Suprapubic skin (tissue), 4 donors: ENCODE measurements at regions not wholly inside any gene's neighbourhood (a gene's known extent, or its start where the extent isn't known, plus 50 kb on each side); places are given as distances from the start of the nearest gene placed in this dataset.

Experiments
- DNase-seq, 2 donors: peaks; one replicate each; pipeline ENCODE4 v3.0.0-alpha.2; 2019; ENCODE audit warnings: low spot score in 2 of 2
- H3K27ac ChIP-seq: fragments of 200-600 bp; sonication (generic); one replicate; pipeline ENCODE4 v1.5.1; 2019
- H3K27me3 ChIP-seq: fragments of 200-600 bp; sonication (generic); one replicate; pipeline ENCODE4 v1.5.1; 2019
- H3K36me3 ChIP-seq: fragments of 200-600 bp; sonication (generic); one replicate; pipeline ENCODE4 v1.5.1; 2019
- H3K4me1 ChIP-seq: fragments of 200-600 bp; sonication (generic); one replicate; pipeline ENCODE4 v1.5.1; 2019
- H3K4me3 ChIP-seq: fragments of 200-600 bp; sonication (generic); one replicate; pipeline ENCODE4 v1.5.1; 2019; ENCODE audit warnings: mild to moderate bottlenecking
- H3K9me3 ChIP-seq: fragments of 200-600 bp; sonication (generic); one replicate; pipeline ENCODE4 v1.5.1; 2019
- EP300 ChIP-seq: sonication (generic); formaldehyde crosslinking; IDR thresholded peaks from one replicate; pipeline ENCODE4 v1.6.1; 2017; ENCODE audit warnings: antibody characterized with exemption
- POLR2A ChIP-seq, 2 donors: fragments of 450-650 bp; IDR thresholded peaks; one replicate each; pipeline ENCODE4 v1.6.1; 2017; ENCODE audit warnings: antibody characterized with exemption in 2 of 2, mild to moderate bottlenecking in 2 of 2, moderate library complexity in 2 of 2
- POLR2AphosphoS5 ChIP-seq, 3 donors: sonication (generic); formaldehyde crosslinking; IDR thresholded peaks; one replicate each; pipeline ENCODE4 v1.6.1; 2017; ENCODE audit warnings: antibody characterized with exemption in 3 of 3
- WGBS: methylation state at CpG from one replicate; pipeline ENCODE4 v1.1.5; 2018; 5-methylcytosine and 5-hydroxymethylcytosine counted together
- TF ChIP-seq, protein P1 (sequence below), 2 donors: fragments of 200-600 bp in 1 of 2; fragments of 450-650 bp in 1 of 2; sonication (generic) in 1 of 2; IDR thresholded peaks; one replicate each; pipeline ENCODE4 v1.5.1; 2016 to 2019; ENCODE audit warnings: antibody characterized with exemption in 2 of 2, mild to moderate bottlenecking in 1 of 2, moderate library complexity in 1 of 2

DNA sequence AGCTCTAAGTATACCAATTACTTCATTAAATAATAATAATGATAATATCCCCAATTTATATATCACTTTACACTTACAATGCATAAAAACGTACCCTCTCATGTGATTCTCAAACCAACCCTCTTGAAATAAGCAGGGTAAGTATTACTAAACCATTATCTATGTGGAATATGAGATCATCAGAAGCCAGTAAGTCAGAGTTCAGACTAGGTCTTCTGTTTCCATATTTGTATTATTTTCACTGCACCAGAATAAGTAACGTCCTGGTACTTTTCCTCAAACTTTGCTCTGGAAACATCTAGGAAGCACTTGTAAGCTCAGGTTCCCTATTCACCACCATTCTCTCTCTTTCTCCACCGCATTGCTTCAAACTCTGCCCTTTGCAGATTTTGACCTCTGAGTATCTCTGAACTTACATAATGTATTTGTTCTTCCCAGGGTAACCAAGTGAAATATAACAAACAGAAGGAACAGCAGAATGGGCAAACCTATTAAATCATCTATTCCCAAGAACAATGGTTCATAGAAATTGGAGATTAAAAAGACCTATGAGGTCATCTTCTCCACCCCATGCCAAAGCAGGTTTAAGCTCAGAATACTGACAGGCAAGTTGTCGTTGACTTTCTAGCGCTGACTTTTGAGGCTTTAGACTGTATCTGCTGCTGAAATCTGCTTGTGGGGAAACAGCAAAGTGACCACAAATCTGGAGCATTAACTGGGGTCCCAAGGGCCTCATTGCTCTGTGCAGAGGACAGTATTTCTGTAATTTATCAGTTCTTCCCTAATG, 161.3 kb upstream of the FAR2 start:
- H3K4me1 ChIP-seq = no peaks in the 10 kb centered on the region
- whole genome bisulfite sequencing = 78% methylated on average over 5 of the region's 5 CpGs
- no peaks in the 10 kb centered on the region for H3K36me3 ChIP-seq
- no peak for DNase-seq
- TF ChIP-seq EP300 (no peak), POLR2A (IDR thresholded peaks at IDR 0.05) (no peak), POLR2AphosphoS5 (IDR thresholded peaks at IDR 0.05) (no peak)
- TF ChIP-seq, protein P1, sequence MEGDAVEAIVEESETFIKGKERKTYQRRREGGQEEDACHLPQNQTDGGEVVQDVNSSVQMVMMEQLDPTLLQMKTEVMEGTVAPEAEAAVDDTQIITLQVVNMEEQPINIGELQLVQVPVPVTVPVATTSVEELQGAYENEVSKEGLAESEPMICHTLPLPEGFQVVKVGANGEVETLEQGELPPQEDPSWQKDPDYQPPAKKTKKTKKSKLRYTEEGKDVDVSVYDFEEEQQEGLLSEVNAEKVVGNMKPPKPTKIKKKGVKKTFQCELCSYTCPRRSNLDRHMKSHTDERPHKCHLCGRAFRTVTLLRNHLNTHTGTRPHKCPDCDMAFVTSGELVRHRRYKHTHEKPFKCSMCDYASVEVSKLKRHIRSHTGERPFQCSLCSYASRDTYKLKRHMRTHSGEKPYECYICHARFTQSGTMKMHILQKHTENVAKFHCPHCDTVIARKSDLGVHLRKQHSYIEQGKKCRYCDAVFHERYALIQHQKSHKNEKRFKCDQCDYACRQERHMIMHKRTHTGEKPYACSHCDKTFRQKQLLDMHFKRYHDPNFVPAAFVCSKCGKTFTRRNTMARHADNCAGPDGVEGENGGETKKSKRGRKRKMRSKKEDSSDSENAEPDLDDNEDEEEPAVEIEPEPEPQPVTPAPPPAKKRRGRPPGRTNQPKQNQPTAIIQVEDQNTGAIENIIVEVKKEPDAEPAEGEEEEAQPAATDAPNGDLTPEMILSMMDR (IDR thresholded peaks at IDR 0.05) = no peak
- no peaks in the 10 kb centered on the region for H3K9me3 ChIP-seq
- no peak overlapping the region for H3K27ac ChIP-seq
- H3K27me3 ChIP-seq = no peaks in the 10 kb centered on the region
- H3K4me3 ChIP-seq = no peak overlapping the region

DNA sequence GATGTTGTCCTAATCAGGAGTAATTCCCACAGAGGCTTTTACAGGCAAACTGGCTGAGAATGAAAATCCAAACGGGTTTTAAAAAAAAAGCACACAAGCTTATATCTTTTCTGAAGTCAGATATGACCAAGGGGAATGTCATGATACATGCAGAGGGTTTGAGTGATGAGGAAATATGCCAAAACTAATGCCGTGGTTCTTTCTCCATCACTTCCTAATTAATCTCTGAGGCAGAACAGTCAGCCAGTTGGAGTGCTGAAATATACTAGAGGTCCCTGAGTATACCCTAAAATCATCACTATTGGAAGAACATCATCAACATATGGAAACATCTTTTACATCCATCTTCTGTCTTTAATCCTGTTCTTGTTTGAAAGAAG, 160.8 kb upstream of the FAR2 start:
- H3K4me1 ChIP-seq = no peaks in the 10 kb centered on the region
- WGBS = 30% methylated on average over 2 of the region's 2 CpGs
- no peaks in the 10 kb centered on the region for H3K36me3 ChIP-seq
- H3K27ac ChIP-seq = no peak overlapping the region
- no peaks in the 10 kb centered on the region for H3K27me3 ChIP-seq
- H3K9me3 ChIP-seq = no peaks in the 10 kb centered on the region
- DNase-seq = no peak
- TF ChIP-seq, protein P1 (IDR thresholded peaks at IDR 0.05) = no peak
- no peak for TF ChIP-seq POLR2A (IDR thresholded peaks at IDR 0.05)
- no peak for TF ChIP-seq EP300
- no peak for TF ChIP-seq POLR2AphosphoS5 (IDR thresholded peaks at IDR 0.05)
- no peak overlapping the region for H3K4me3 ChIP-seq

DNA sequence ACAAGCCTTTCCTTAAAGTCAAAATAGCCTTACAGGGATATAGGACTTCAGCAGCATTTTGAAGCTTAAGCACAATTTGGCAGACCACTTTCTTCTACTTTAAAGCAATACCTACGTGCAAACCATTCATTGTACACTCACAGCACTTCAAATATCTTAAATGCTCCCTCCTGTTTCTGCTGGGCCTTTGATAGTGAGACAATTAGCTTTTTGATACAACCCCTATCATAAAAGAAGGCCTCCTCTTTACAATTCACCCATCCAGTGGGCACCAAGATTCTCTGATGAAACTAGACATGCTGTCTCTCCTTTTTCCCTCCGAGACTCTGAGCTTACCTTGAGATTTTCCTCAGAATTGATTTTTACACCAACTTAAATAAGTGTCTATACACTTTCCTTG, 157.5 kb upstream of the FAR2 start:
- TF ChIP-seq POLR2A (IDR thresholded peaks at IDR 0.05) (no peak), POLR2AphosphoS5 (IDR thresholded peaks at IDR 0.05) (no peak), EP300 (no peak)
- TF ChIP-seq, protein P1 (IDR thresholded peaks at IDR 0.05) = no peak
- no peaks in the 10 kb centered on the region for H3K36me3 ChIP-seq
- no peaks in the 10 kb centered on the region for H3K9me3 ChIP-seq
- H3K27ac ChIP-seq = no peak overlapping the region
- no peaks in the 10 kb centered on the region for H3K27me3 ChIP-seq
- no peaks in the 10 kb centered on the region for H3K4me1 ChIP-seq
- no peak for DNase-seq
- H3K4me3 ChIP-seq = no peak overlapping the region
- WGBS = 96% methylated on average over 2 of the region's 2 CpGs

GRCh38 chr12:28993720-28994119, 155.4 kb upstream of the FAR2 start:
- Histone ChIP-seq H3K27ac (no peak overlapping the region), H3K27me3 (no peaks in the 10 kb centered on the region), H3K36me3 (no peaks in the 10 kb centered on the region), H3K9me3 (no peaks in the 10 kb centered on the region), H3K4me1 (peaks cover 4% of the 10 kb centered on the region), H3K4me3 (no peak overlapping the region)
- DNase-seq = no peak
- WGBS = 79% methylated on average over 5 of the region's 5 CpGs
- TF ChIP-seq POLR2A (IDR thresholded peaks at IDR 0.05) = no peak

- 63% methylated on average over 3 of the region's 3 CpGs for WGBS
- no peaks in the 10 kb centered on the region for H3K27me3 ChIP-seq
- no peaks in the 10 kb centered on the region for H3K9me3 ChIP-seq
Observed at GRCh38 chr12:28994179-28994715, 154.8 kb upstream of the FAR2 start.

More at GRCh38 chr12:28994179-28994715, 154.8 kb upstream of the FAR2 start:
- H3K4me3 ChIP-seq = no peak overlapping the region
- H3K36me3 ChIP-seq = no peaks in the 10 kb centered on the region
- peaks cover 4% of the 10 kb centered on the region for H3K4me1 ChIP-seq
- no peak for DNase-seq
- TF ChIP-seq POLR2AphosphoS5 (IDR thresholded peaks at IDR 0.05) = no peak
- no peak for TF ChIP-seq POLR2A (IDR thresholded peaks at IDR 0.05)
- TF ChIP-seq EP300 = no peak
- TF ChIP-seq, protein P1 (IDR thresholded peaks at IDR 0.05) = no peak
- no peak overlapping the region for H3K27ac ChIP-seq
